Mammary epithelial cell (primary cell): ENCODE measurements at regions not wholly inside any gene's neighbourhood (a gene's known extent, or its start where the extent isn't known, plus 50 kb on each side); places are given as distances from the start of the nearest gene placed in this dataset.

ENCODE experiments used
- CTCF ChIP-seq, 2 donors: IDR thresholded peaks in 1 of 2; conservative IDR thresholded peaks in 1 of 2; 2 replicates each; pipeline ENCODE4 v1.5.1; 2011 to 2012; ENCODE audit warnings: inconsistent platforms in 2 of 2, low read length in 2 of 2, mild to moderate bottlenecking in 2 of 2, control low read depth in 1 of 2, low read depth in 1 of 2; ENCODE audit not compliant: insufficient read depth in 1 of 2; ENCODE audit errors: extremely low read depth in 1 of 2
- EZH2 ChIP-seq: IDR thresholded peaks from 2 replicates; pipeline ENCODE4 v1.6.1; 2012; ENCODE audit warnings: low read length, inconsistent platforms, borderline replicate concordance

- TF ChIP-seq CTCF (conservative IDR thresholded peaks at IDR 0.05 in 1 of 2, IDR thresholded peaks at IDR 0.05 in 1 of 2; ENCODE audit: extremely low read depth in 1 of 2, insufficient read depth in 1 of 2, low read depth in 1 of 2, low read length in 2 of 2), result no peak
- TF ChIP-seq EZH2, result no peak
Observed at GRCh38 chr22:48348855-48349254, 1478.8 kb downstream of the BRD1 start.
